HEK293 (cell line): ENCODE measurements at regions not wholly inside any gene's neighbourhood (a gene's known extent, or its start where the extent isn't known, plus 50 kb on each side); places are given as distances from the start of the nearest gene placed in this dataset.
"Not testable (repeated sequence)": the region's sequence is repeated elsewhere in the genome, so short reads cannot be mapped to it uniquely, and the experiment has no call there.

Experiments used
- CTCF ChIP-seq: fragments of 450-650 bp; formaldehyde crosslinking; IDR thresholded peaks from 2 replicates; pipeline ENCODE4 v1.5.1; 2016; ENCODE audit warnings: missing biosample characterization, missing genetic modification characterization
- HOXA7 ChIP-seq: sonication (generic); formaldehyde crosslinking; IDR thresholded peaks from 2 replicates; pipeline ENCODE4 v1.8.1; 2022; ENCODE audit warnings: missing genetic modification reagents, borderline replicate concordance
- MYNN ChIP-seq: fragments of 450-650 bp; formaldehyde crosslinking; IDR thresholded peaks from 2 replicates; pipeline ENCODE4 v1.5.1; 2016; ENCODE audit warnings: missing biosample characterization, missing genetic modification characterization, borderline replicate concordance
- TCF7L2 ChIP-seq: IDR thresholded peaks from 2 replicates; pipeline ENCODE4 v1.6.1; 2011; ENCODE audit warnings: low read depth, mild to moderate bottlenecking, inconsistent platforms, low read length, moderate library complexity, borderline replicate concordance
- ZBTB7A ChIP-seq: fragments of 450-650 bp; formaldehyde crosslinking; IDR thresholded peaks from 2 replicates; pipeline ENCODE4 v1.5.1; 2016; ENCODE audit warnings: low read depth, missing biosample characterization, missing genetic modification characterization
- ZNF114 ChIP-seq: fragments of 450-650 bp; formaldehyde crosslinking; IDR thresholded peaks from 2 replicates; pipeline ENCODE4 v1.5.0; 2017; ENCODE audit warnings: missing biosample characterization, missing genetic modification characterization
- ZNF518A ChIP-seq: fragments of 450-650 bp; formaldehyde crosslinking; conservative IDR thresholded peaks from 2 replicates; pipeline ENCODE4 v1.5.1; 2016; ENCODE audit warnings: low read depth, missing biosample characterization, missing genetic modification characterization
- ZNF777 ChIP-seq: fragments of 450-650 bp; formaldehyde crosslinking; IDR thresholded peaks from 2 replicates; pipeline ENCODE4 v1.5.1; 2017; ENCODE audit warnings: missing biosample characterization, missing genetic modification characterization, borderline replicate concordance
- ZNF792 ChIP-seq: fragments of 450-650 bp; formaldehyde crosslinking; IDR thresholded peaks from 2 replicates; pipeline ENCODE4 v1.5.1; 2016; ENCODE audit warnings: missing biosample characterization, missing genetic modification characterization

- not testable (repeated sequence) for TF ChIP-seq CTCF (tag by site-specific recombination); ZNF777 (tag by site-specific recombination); ZNF114 (tag by site-specific recombination); HOXA7 (CRISPR knock-in tag); ZNF792; MYNN (tag by site-specific recombination); ZBTB7A (tag by site-specific recombination); TCF7L2; ZNF518A (tag by site-specific recombination)
Measured at GRCh38 chr7:155385182-155385581, 72.7 kb upstream of the EN2 start.
